ENCODE measurements at regions not wholly inside any gene's neighbourhood (a gene's known extent, or its start where the extent isn't known, plus 50 kb on each side); places are given as distances from the start of the nearest gene placed in this dataset.
A peak's percentile ranks its signal among the peaks of the same experiment; 100 is the strongest.

DNA sequence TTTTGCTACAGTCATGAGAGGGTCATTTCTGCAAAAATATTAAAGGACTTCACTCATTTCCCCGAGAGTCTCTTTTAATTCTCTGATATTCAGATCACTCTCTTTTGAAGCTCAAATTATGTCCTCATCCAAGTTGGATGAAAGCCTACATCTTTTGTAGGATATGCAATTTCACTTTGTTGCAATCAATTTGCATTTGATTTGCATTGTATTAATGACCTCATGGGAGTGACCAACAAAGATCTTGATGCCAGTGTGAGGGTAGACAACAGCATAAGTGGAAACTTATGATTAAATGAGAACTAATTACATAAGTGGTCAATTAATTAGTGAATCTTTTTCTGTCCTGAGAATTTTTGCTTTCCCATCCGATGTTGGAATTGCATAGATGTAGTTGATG is 60.3 kb upstream of the UPP2 start:
- Histone ChIP-seq H3K27ac (ENCODE audit: low read length, poor library complexity, severe bottlenecking) (no peak overlapping the region), H3K36me3 (ENCODE audit: control insufficient read depth in 1 of 2, insufficient read depth in 2 of 2, low read depth in 1 of 2, low read length in 2 of 2) (no peaks in the 10 kb centered on the region)
- 90% methylated on average over 2 of the region's 2 CpGs for WGBS

DNA sequence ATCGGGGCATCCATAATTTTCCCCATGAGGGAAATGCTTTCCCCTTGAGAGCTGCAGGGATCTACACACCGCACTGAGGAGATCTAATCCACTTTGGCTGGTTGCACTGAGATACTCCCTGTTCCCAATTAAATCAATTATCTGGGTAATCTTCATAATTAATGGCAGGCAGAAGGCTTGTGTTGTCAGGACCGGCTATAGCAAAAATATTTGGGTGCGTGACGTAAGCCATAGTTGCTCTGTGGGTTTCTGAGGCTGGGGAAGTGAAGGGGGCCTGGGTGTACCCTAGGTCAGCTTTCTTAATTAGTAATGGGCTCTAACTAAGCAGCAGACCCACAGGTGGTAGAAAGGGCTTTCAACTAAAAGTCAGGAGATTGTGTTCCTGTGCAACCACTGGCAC is 62.8 kb upstream of the UPP2 start:
- WGBS, result 88% methylated on average over 4 of the region's 5 CpGs
- Histone ChIP-seq H3K4me2 (ENCODE audit: low read length, poor library complexity, severe bottlenecking) (no peak overlapping the region), H2AK5ac (ENCODE audit: low read length, severe bottlenecking) (no peak overlapping the region), H4K8ac (ENCODE audit: low read length) (no peak overlapping the region), H3K36me3 (ENCODE audit: control insufficient read depth in 1 of 2, insufficient read depth in 2 of 2, low read depth in 1 of 2, low read length in 2 of 2) (no peaks in the 10 kb centered on the region), H3K18ac (ENCODE audit: low read depth in 1 of 2, low read length in 2 of 2) (no peak overlapping the region), H2AFZ (ENCODE audit: low read depth, low read length) (no peak overlapping the region), H3K27me3 (ENCODE audit: control insufficient read depth in 1 of 2, insufficient read depth in 1 of 2, low read length in 2 of 2) (no peaks in the 10 kb centered on the region), H2BK12ac (ENCODE audit: low read length in 2 of 2) (no peak overlapping the region), H2BK15ac (ENCODE audit: low read depth, poor library complexity, severe bottlenecking) (no peak overlapping the region), H4K91ac (ENCODE audit: low read length) (no peak overlapping the region), H3K79me1 (replicated peaks; ENCODE audit: low read length, poor library complexity, severe bottlenecking) (no peaks in the 10 kb centered on the region), H3K9me3 (ENCODE audit: control insufficient read depth, low read length) (no peaks in the 10 kb centered on the region), H3K9ac (ENCODE audit: low read length) (no peak overlapping the region), H3K4ac (ENCODE audit: low read depth in 1 of 2, low read length in 2 of 2) (no peak overlapping the region), H3K27ac (ENCODE audit: low read length, poor library complexity, severe bottlenecking) (no peak overlapping the region), H3K23ac (ENCODE audit: low read length in 2 of 2) (no peak overlapping the region), H3K4me3 (ENCODE audit: insufficient read depth in 1 of 2, low read depth in 1 of 2, low read length in 2 of 2) (no peak overlapping the region), H2BK5ac (ENCODE audit: low read depth, low read length, poor library complexity, severe bottlenecking) (no peak overlapping the region), H2BK120ac (ENCODE audit: low read depth, low read length) (no peak overlapping the region), H3K14ac (ENCODE audit: low read length in 2 of 2) (no peak overlapping the region), H3K4me1 (ENCODE audit: control insufficient read depth, insufficient read depth, low read depth, low read length) (no peaks in the 10 kb centered on the region)
- DNase-seq, result no peak

More for the DNA sequence above, 60.3 kb upstream of the UPP2 start:
- no peak overlapping the region for H2BK12ac ChIP-seq (ENCODE audit: low read length in 2 of 2)
- no peak for DNase-seq
- no peaks in the 10 kb centered on the region for H3K4me1 ChIP-seq (ENCODE audit: control insufficient read depth, insufficient read depth, low read depth, low read length)
- H3K4me3 ChIP-seq (ENCODE audit: insufficient read depth in 1 of 2, low read depth in 1 of 2, low read length in 2 of 2), result no peak overlapping the region
- no peak overlapping the region for H2BK120ac ChIP-seq (ENCODE audit: low read depth, low read length)
- no peaks in the 10 kb centered on the region for H3K79me1 ChIP-seq (replicated peaks; ENCODE audit: low read length, poor library complexity, severe bottlenecking)
- no peak overlapping the region for H4K8ac ChIP-seq (ENCODE audit: low read length)
- H2BK5ac ChIP-seq (ENCODE audit: low read depth, low read length, poor library complexity, severe bottlenecking), result no peak overlapping the region
- no peak overlapping the region for H2AFZ ChIP-seq (ENCODE audit: low read depth, low read length)
- no peak overlapping the region for H3K4me2 ChIP-seq (ENCODE audit: low read length, poor library complexity, severe bottlenecking)
- no peak overlapping the region for H3K4ac ChIP-seq (ENCODE audit: low read depth in 1 of 2, low read length in 2 of 2)
- no peak overlapping the region for H3K9ac ChIP-seq (ENCODE audit: low read length)
- H3K23ac ChIP-seq (ENCODE audit: low read length in 2 of 2), result no peak overlapping the region
- H3K9me3 ChIP-seq (ENCODE audit: control insufficient read depth, low read length), result no peaks in the 10 kb centered on the region
- H3K27me3 ChIP-seq (ENCODE audit: control insufficient read depth in 1 of 2, insufficient read depth in 1 of 2, low read length in 2 of 2), result peaks cover 0 to 3% of the 10 kb centered on the region in 2 experiments
- H4K91ac ChIP-seq (ENCODE audit: low read length), result no peak overlapping the region
- no peak overlapping the region for H3K14ac ChIP-seq (ENCODE audit: low read length in 2 of 2)
- no peak overlapping the region for H2BK15ac ChIP-seq (ENCODE audit: low read depth, poor library complexity, severe bottlenecking)
- H2AK5ac ChIP-seq (ENCODE audit: low read length, severe bottlenecking), result no peak overlapping the region
- H3K18ac ChIP-seq (ENCODE audit: low read depth in 1 of 2, low read length in 2 of 2), result no peak overlapping the region

DNA sequence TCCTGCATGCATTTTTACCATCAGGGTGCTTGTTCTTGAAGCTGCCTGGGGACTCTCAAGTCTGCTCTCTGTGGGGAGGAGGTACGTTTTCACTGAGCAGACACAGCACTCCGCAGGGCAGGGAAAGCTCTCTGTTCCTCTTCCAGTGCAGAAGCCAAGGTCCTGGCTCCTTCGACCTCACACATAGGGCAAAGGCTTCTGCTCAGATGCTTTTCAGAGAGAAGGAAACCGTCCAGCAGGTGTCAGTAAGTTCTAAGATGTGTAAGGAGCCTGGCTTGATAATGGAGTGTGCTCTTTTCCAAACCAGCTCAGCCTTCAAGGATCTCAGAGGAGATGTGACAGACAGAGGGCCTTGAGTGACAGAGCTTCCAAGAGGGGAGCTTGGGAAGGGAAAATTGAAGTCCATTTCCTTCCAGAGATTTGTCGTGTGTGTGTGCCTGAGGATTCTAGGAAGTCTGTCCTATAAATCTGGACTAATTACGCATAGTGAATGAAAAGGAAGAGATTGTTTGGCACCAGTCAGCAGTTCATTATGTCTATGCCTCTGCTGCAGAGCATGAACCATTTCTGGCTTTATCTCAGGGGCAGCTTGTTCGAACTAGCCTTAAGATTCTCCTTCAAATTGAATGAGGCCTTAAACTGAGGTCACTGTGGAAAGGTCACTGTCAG is 67.3 kb upstream of the UPP2 start:
- no peak overlapping the region for H2BK5ac ChIP-seq (ENCODE audit: low read depth, low read length, poor library complexity, severe bottlenecking)
- no peak overlapping the region for H3K4ac ChIP-seq (ENCODE audit: low read depth in 1 of 2, low read length in 2 of 2)
- H3K14ac ChIP-seq (ENCODE audit: low read length in 2 of 2), result no peak overlapping the region
- H2BK15ac ChIP-seq (ENCODE audit: low read depth, poor library complexity, severe bottlenecking), result no peak overlapping the region
- peaks cover 3 to 10% of the 10 kb centered on the region in 2 experiments for H3K27me3 ChIP-seq (ENCODE audit: control insufficient read depth in 1 of 2, insufficient read depth in 1 of 2, low read length in 2 of 2)
- H3K4me1 ChIP-seq (ENCODE audit: control insufficient read depth, insufficient read depth, low read depth, low read length), result no peaks in the 10 kb centered on the region
- H3K27ac ChIP-seq (ENCODE audit: low read length, poor library complexity, severe bottlenecking), result no peak overlapping the region
- no peak overlapping the region for H3K18ac ChIP-seq (ENCODE audit: low read depth in 1 of 2, low read length in 2 of 2)
- no peak overlapping the region for H2BK12ac ChIP-seq (ENCODE audit: low read length in 2 of 2)
- H3K79me1 ChIP-seq (replicated peaks; ENCODE audit: low read length, poor library complexity, severe bottlenecking), result no peaks in the 10 kb centered on the region
- no peak overlapping the region for H2AFZ ChIP-seq (ENCODE audit: low read depth, low read length)
- H4K8ac ChIP-seq (ENCODE audit: low read length), result no peak overlapping the region
- H3K4me3 ChIP-seq (ENCODE audit: insufficient read depth in 1 of 2, low read depth in 1 of 2, low read length in 2 of 2), result no peak overlapping the region
- no peak overlapping the region for H3K23ac ChIP-seq (ENCODE audit: low read length in 2 of 2)
- no peaks in the 10 kb centered on the region for H3K9me3 ChIP-seq (ENCODE audit: control insufficient read depth, low read length)
- DNase-seq, result peak; percentile 67
- no peak overlapping the region for H4K91ac ChIP-seq (ENCODE audit: low read length)
- no peak overlapping the region for H3K4me2 ChIP-seq (ENCODE audit: low read length, poor library complexity, severe bottlenecking)
- no peak overlapping the region for H3K9ac ChIP-seq (ENCODE audit: low read length)
- no peak overlapping the region for H2AK5ac ChIP-seq (ENCODE audit: low read length, severe bottlenecking)
- H3K36me3 ChIP-seq (ENCODE audit: control insufficient read depth in 1 of 2, insufficient read depth in 2 of 2, low read depth in 1 of 2, low read length in 2 of 2), result no peaks in the 10 kb centered on the region
- WGBS, result 45% methylated on average over 7 of the region's 7 CpGs
- no peak overlapping the region for H2BK120ac ChIP-seq (ENCODE audit: low read depth, low read length)

DNA sequence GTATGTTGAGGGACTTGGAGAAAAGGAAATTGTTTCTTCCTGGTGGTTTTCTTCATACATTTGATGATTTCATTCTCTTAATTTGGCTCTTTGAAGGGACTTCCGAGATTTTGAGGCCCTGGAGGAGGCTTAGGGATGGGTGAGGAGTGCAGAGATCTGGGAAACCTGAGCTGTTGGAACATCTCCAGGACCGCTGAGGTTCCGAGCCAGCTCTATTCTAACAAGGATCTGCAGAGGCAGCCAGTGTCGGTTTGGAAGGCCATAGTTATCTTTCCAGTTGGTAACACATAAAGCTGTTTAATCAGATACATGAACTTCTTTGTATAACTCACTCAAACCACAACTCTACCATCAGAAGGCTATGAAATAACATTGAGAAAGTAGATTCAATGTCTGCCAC is 70.3 kb upstream of the UPP2 start:
- Histone ChIP-seq H2BK120ac (ENCODE audit: low read depth, low read length) (no peak overlapping the region), H3K27me3 (ENCODE audit: control insufficient read depth in 1 of 2, insufficient read depth in 1 of 2, low read length in 2 of 2) (peaks cover 3 to 10% of the 10 kb centered on the region in 2 experiments), H3K14ac (ENCODE audit: low read length in 2 of 2) (no peak overlapping the region), H3K23ac (ENCODE audit: low read length in 2 of 2) (no peak overlapping the region), H3K18ac (ENCODE audit: low read depth in 1 of 2, low read length in 2 of 2) (no peak overlapping the region), H3K36me3 (ENCODE audit: control insufficient read depth in 1 of 2, insufficient read depth in 2 of 2, low read depth in 1 of 2, low read length in 2 of 2) (no peaks in the 10 kb centered on the region), H3K79me1 (replicated peaks; ENCODE audit: low read length, poor library complexity, severe bottlenecking) (no peaks in the 10 kb centered on the region), H3K4me3 (ENCODE audit: insufficient read depth in 1 of 2, low read depth in 1 of 2, low read length in 2 of 2) (no peak overlapping the region), H3K9me3 (ENCODE audit: control insufficient read depth, low read length) (no peaks in the 10 kb centered on the region), H3K4me1 (ENCODE audit: control insufficient read depth, insufficient read depth, low read depth, low read length) (no peaks in the 10 kb centered on the region), H3K9ac (ENCODE audit: low read length) (no peak overlapping the region), H3K4ac (ENCODE audit: low read depth in 1 of 2, low read length in 2 of 2) (no peak overlapping the region), H2BK12ac (ENCODE audit: low read length in 2 of 2) (no peak overlapping the region), H4K91ac (ENCODE audit: low read length) (no peak overlapping the region), H3K4me2 (ENCODE audit: low read length, poor library complexity, severe bottlenecking) (no peak overlapping the region), H3K27ac (ENCODE audit: low read length, poor library complexity, severe bottlenecking) (no peak overlapping the region), H2BK5ac (ENCODE audit: low read depth, low read length, poor library complexity, severe bottlenecking) (no peak overlapping the region), H2BK15ac (ENCODE audit: low read depth, poor library complexity, severe bottlenecking) (no peak overlapping the region), H2AK5ac (ENCODE audit: low read length, severe bottlenecking) (no peak overlapping the region), H4K8ac (ENCODE audit: low read length) (no peak overlapping the region), H2AFZ (ENCODE audit: low read depth, low read length) (no peak overlapping the region)
- no peak for DNase-seq
- WGBS, result 80% methylated on average over 3 of the region's 4 CpGs
